H1 (cell line): ENCODE measurements at regions not wholly inside any gene's neighbourhood (a gene's known extent, or its start where the extent isn't known, plus 50 kb on each side); places are given as distances from the start of the nearest gene placed in this dataset.

Source experiments
- CTCF ChIP-seq, 3 experiments: IDR thresholded peaks; 1 replicate in 2 of 3; 2 replicates in 1 of 3; pipeline versions ENCODE4 v1.5.1 to v1.6.1; 2011; ENCODE audit warnings: low read length in 3 of 3, mild to moderate bottlenecking in 3 of 3, inconsistent platforms in 2 of 3, low read depth in 1 of 3, moderate library complexity in 1 of 3; ENCODE audit not compliant: insufficient read depth in 1 of 3; ENCODE audit errors: control extremely low read depth in 1 of 3
- HDAC2 ChIP-seq, 2 experiments: fragments of 300-600 bp in 1 of 2; sonication (generic) in 1 of 2; IDR thresholded peaks; 2 replicates each; pipeline ENCODE4 v1.6.1; 2011 to 2012; ENCODE audit warnings: low read depth in 2 of 2, low read length in 2 of 2, mild to moderate bottlenecking in 2 of 2, moderate library complexity in 2 of 2, borderline replicate concordance in 1 of 2, inconsistent platforms in 1 of 2
- KDM5A ChIP-seq: fragments of 200-600 bp; IDR thresholded peaks from 2 replicates; pipeline ENCODE4 v1.7.1; 2012; ENCODE audit warnings: mild to moderate bottlenecking, low read length, inconsistent platforms, mixed read lengths
- NRF1 ChIP-seq: IDR thresholded peaks from 2 replicates; pipeline ENCODE4 v1.6.1; 2011; ENCODE audit warnings: mild to moderate bottlenecking, low read depth, low read length, improper control_type of control experiment
- RBBP5 ChIP-seq: IDR thresholded peaks from 2 replicates; pipeline ENCODE4 v1.7.1; 2012; ENCODE audit warnings: low read depth, mild to moderate bottlenecking, inconsistent platforms, low read length, moderate library complexity, borderline replicate concordance
- RFX5 ChIP-seq: IDR thresholded peaks from 2 replicates; pipeline ENCODE4 v1.6.1; 2011; ENCODE audit warnings: low read depth, low read length, improper control_type of control experiment, borderline replicate concordance
- RXRA ChIP-seq: IDR thresholded peaks from 2 replicates; pipeline ENCODE4 v1.6.1; 2011; ENCODE audit warnings: low read depth, mild to moderate bottlenecking, low read length, moderate library complexity; ENCODE audit not compliant: insufficient read depth
- TF ChIP-seq, protein P1 (sequence below): fragments of 300-600 bp; sonication (generic); IDR thresholded peaks from 2 replicates; pipeline ENCODE4 v1.7.1; 2012; ENCODE audit warnings: low read length, moderate library complexity, mild to moderate bottlenecking, inconsistent platforms; ENCODE audit not compliant: insufficient replicate concordance

DNA sequence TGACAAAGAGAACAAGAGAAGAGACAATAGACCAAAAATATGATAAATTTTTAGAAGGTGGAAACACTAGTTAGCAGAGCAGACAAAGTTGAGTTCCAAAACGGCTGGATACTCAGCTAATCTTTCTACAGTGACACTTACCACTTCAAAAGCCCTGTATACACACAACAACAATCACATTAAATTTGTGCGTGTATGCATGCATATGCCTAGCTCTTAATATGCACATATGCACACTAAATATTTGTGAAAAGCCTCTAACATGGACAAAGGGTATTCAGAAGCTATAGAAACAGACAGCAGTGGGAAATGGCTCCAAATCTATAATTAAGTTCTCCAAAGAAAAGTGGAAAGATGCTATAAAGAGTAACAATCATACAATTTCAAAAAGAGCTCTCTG is 476.4 kb downstream of the HTR7 start (continued):
- TF ChIP-seq, protein P1, sequence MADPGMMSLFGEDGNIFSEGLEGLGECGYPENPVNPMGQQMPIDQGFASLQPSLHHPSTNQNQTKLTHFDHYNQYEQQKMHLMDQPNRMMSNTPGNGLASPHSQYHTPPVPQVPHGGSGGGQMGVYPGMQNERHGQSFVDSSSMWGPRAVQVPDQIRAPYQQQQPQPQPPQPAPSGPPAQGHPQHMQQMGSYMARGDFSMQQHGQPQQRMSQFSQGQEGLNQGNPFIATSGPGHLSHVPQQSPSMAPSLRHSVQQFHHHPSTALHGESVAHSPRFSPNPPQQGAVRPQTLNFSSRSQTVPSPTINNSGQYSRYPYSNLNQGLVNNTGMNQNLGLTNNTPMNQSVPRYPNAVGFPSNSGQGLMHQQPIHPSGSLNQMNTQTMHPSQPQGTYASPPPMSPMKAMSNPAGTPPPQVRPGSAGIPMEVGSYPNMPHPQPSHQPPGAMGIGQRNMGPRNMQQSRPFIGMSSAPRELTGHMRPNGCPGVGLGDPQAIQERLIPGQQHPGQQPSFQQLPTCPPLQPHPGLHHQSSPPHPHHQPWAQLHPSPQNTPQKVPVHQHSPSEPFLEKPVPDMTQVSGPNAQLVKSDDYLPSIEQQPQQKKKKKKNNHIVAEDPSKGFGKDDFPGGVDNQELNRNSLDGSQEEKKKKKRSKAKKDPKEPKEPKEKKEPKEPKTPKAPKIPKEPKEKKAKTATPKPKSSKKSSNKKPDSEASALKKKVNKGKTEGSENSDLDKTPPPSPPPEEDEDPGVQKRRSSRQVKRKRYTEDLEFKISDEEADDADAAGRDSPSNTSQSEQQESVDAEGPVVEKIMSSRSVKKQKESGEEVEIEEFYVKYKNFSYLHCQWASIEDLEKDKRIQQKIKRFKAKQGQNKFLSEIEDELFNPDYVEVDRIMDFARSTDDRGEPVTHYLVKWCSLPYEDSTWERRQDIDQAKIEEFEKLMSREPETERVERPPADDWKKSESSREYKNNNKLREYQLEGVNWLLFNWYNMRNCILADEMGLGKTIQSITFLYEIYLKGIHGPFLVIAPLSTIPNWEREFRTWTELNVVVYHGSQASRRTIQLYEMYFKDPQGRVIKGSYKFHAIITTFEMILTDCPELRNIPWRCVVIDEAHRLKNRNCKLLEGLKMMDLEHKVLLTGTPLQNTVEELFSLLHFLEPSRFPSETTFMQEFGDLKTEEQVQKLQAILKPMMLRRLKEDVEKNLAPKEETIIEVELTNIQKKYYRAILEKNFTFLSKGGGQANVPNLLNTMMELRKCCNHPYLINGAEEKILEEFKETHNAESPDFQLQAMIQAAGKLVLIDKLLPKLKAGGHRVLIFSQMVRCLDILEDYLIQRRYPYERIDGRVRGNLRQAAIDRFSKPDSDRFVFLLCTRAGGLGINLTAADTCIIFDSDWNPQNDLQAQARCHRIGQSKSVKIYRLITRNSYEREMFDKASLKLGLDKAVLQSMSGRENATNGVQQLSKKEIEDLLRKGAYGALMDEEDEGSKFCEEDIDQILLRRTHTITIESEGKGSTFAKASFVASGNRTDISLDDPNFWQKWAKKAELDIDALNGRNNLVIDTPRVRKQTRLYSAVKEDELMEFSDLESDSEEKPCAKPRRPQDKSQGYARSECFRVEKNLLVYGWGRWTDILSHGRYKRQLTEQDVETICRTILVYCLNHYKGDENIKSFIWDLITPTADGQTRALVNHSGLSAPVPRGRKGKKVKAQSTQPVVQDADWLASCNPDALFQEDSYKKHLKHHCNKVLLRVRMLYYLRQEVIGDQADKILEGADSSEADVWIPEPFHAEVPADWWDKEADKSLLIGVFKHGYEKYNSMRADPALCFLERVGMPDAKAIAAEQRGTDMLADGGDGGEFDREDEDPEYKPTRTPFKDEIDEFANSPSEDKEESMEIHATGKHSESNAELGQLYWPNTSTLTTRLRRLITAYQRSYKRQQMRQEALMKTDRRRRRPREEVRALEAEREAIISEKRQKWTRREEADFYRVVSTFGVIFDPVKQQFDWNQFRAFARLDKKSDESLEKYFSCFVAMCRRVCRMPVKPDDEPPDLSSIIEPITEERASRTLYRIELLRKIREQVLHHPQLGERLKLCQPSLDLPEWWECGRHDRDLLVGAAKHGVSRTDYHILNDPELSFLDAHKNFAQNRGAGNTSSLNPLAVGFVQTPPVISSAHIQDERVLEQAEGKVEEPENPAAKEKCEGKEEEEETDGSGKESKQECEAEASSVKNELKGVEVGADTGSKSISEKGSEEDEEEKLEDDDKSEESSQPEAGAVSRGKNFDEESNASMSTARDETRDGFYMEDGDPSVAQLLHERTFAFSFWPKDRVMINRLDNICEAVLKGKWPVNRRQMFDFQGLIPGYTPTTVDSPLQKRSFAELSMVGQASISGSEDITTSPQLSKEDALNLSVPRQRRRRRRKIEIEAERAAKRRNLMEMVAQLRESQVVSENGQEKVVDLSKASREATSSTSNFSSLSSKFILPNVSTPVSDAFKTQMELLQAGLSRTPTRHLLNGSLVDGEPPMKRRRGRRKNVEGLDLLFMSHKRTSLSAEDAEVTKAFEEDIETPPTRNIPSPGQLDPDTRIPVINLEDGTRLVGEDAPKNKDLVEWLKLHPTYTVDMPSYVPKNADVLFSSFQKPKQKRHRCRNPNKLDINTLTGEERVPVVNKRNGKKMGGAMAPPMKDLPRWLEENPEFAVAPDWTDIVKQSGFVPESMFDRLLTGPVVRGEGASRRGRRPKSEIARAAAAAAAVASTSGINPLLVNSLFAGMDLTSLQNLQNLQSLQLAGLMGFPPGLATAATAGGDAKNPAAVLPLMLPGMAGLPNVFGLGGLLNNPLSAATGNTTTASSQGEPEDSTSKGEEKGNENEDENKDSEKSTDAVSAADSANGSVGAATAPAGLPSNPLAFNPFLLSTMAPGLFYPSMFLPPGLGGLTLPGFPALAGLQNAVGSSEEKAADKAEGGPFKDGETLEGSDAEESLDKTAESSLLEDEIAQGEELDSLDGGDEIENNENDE: no peak
- TF ChIP-seq KDM5A (no peak), HDAC2 (IDR thresholded peaks at IDR 0.05; ENCODE audit: borderline replicate concordance in 1 of 2, low read depth in 2 of 2, low read length in 2 of 2) (no peak), NRF1 (no peak), RFX5 (no peak), RXRA (no peak), RBBP5 (no peak), CTCF (IDR thresholded peaks at IDR 0.05; ENCODE audit: control extremely low read depth in 1 of 3, insufficient read depth in 1 of 3, low read depth in 1 of 3, low read length in 3 of 3) (no peak)
